Pancreas (tissue), 10 donors: ENCODE measurements at regions not wholly inside any gene's neighbourhood (a gene's known extent, or its start where the extent isn't known, plus 50 kb on each side); places are given as distances from the start of the nearest gene placed in this dataset.
A peak's percentile ranks its signal among the peaks of the same experiment; 100 is the strongest.

Experiments
- ATAC-seq, 4 donors: fragments of 200-7000 bp; cut with Tn5 transposase; one replicate each; pipeline versions ENCODE4 v1.8.0 to v1.9.1; 2020; ENCODE audit warnings: mild to moderate bottlenecking in 4 of 4, moderate library complexity in 4 of 4
- DNase-seq, 6 donors: peaks; one replicate each; pipeline ENCODE4 v3.0.0-alpha.2; 2020
- FAIRE-seq: peaks from 2 replicates; lab custom pipeline; 2012; peaks lifted over from hg19 to GRCh38; lab: Jason Lieb, UNC
- H3K27ac ChIP-seq, 4 donors: fragments of 200-600 bp; sonication (generic); 1 replicate in 3 of 4; 2 replicates in 1 of 4; pipeline versions ENCODE4 v1.5.0 to v1.8.0; 2020
- H3K27me3 ChIP-seq, 4 donors: fragments of 200-600 bp; one replicate each; pipeline ENCODE4 v1.8.0; 2021
- H3K36me3 ChIP-seq, 3 donors: fragments of 200-600 bp; sonication (generic) in 1 of 3; one replicate each; pipeline versions ENCODE4 v1.5.0 to v1.8.0; 2020 to 2021
- H3K4me1 ChIP-seq, 3 donors: fragments of 200-600 bp; one replicate each; pipeline ENCODE4 v1.8.0; 2021
- H3K4me3 ChIP-seq, 4 donors: fragments of 200-600 bp; sonication (generic) in 2 of 4; one replicate each; pipeline versions ENCODE4 v1.5.0 to v1.8.0; 2020 to 2021
- H3K9me3 ChIP-seq, 4 donors: fragments of 200-600 bp; one replicate each; pipeline ENCODE4 v1.8.0; 2021
- CTCF ChIP-seq, 4 donors: fragments of 200-600 bp; sonication (generic) in 3 of 4; IDR thresholded peaks; one replicate each; pipeline versions ENCODE4 v1.5.0 to v1.8.0; 2021; ENCODE audit warnings: antibody characterized with exemption in 4 of 4
- WGBS, 2 donors: extraction: QIAGEN DNeasy Blood & Tissue Kit; methylation state at CpG; one replicate each; pipeline ENCODE4 v1.1.7; 2013; 5-methylcytosine and 5-hydroxymethylcytosine counted together
- intact Hi-C, 3 donors: fragments of 100-400 bp; cut with DNase I; formaldehyde crosslinking; loops; one replicate each; pipeline versions ENCODE4 v1.11.1 to v1.14.2; 2022
- donor health status: healthy with polysubstance abuse.
- donor health status: DM: no; HTN: no; CAD: no; lungs with moderate emphysema.
- donor health status: DM: no; HTN: no; CAD: no.
- donor health status: control.
- donor health status: control.
- donor health status: Bipolar disorder and iron deficiency.
- donor health status: DM: yes; HTN: yes; CAD: no.
- donor health status: DM: no; HTN: no; CAD: no.
- donor health status: DM: no; HTN: no; CAD: no.
- donor health status: DM: yes; HTN: yes; CAD: no.

GRCh38 chr12:98227162-98227561 is 288.2 kb upstream of the TMPO start:
- TF ChIP-seq CTCF (IDR thresholded peaks at IDR 0.05), result no peak
- 69 to 76% methylated on average over 6 of the region's 6 CpGs for WGBS, 2 donors
- no peak for ATAC-seq
- no peak overlapping the region for H3K27ac ChIP-seq
- no peaks in the 10 kb centered on the region for H3K36me3 ChIP-seq
- no peak for FAIRE-seq
- no peaks in the 10 kb centered on the region for H3K4me1 ChIP-seq
- no peaks in the 10 kb centered on the region for H3K9me3 ChIP-seq
- no peaks in the 10 kb centered on the region for H3K27me3 ChIP-seq
- DNase-seq, result no peak
- H3K4me3 ChIP-seq, result no peak overlapping the region
- intact Hi-C loops, result no loop called here

GRCh38 chr12:98228683-98229539 is 286.5 kb upstream of the TMPO start:
- DNase-seq (no peak), ATAC-seq (peak in 2 of 4 donors; percentile 39 to 44), FAIRE-seq (no peak)
- Histone ChIP-seq H3K9me3 (no peaks in the 10 kb centered on the region), H3K27ac (peak overlapping the region in 1 of 4 donors; percentile 33), H3K4me3 (no peak overlapping the region), H3K27me3 (no peaks in the 10 kb centered on the region), H3K4me1 (no peaks in the 10 kb centered on the region), H3K36me3 (no peaks in the 10 kb centered on the region)
- 24 to 27% methylated on average over 8 of the region's 8 CpGs for WGBS, 2 donors
- intact Hi-C loops, result no loop called here
- TF ChIP-seq CTCF (IDR thresholded peaks at IDR 0.05), result no peak

- Histone ChIP-seq H3K4me1 (no peaks in the 10 kb centered on the region), H3K27ac (no peak overlapping the region), H3K9me3 (no peaks in the 10 kb centered on the region), H3K36me3 (no peaks in the 10 kb centered on the region), H3K4me3 (no peak overlapping the region), H3K27me3 (no peaks in the 10 kb centered on the region)
- TF ChIP-seq CTCF (IDR thresholded peaks at IDR 0.05), result no peak
- no peak for FAIRE-seq
- WGBS, 2 donors, result 60 to 71% methylated on average over 2 of the region's 2 CpGs
- DNase-seq, result no peak
- no peak for ATAC-seq
- intact Hi-C loops, result no loop called here
Observed at GRCh38 chr12:98229540-98229924, 285.9 kb upstream of the TMPO start.

- Histone ChIP-seq H3K27ac (peak overlapping the region in 1 of 4 donors; percentile 4), H3K4me3 (no peak overlapping the region), H3K4me1 (peaks cover 0 to 4% (median 0%) of the 10 kb centered on the region in 3 donors), H3K27me3 (no peaks in the 10 kb centered on the region), H3K9me3 (no peaks in the 10 kb centered on the region), H3K36me3 (no peaks in the 10 kb centered on the region)
- intact Hi-C loops, result no loop called here
- DNase-seq, result no peak
- no peak for FAIRE-seq
- TF ChIP-seq CTCF (IDR thresholded peaks at IDR 0.05), result no peak
- ATAC-seq, result peak; percentile 13 to 76 (median 36)
- 29 to 30% methylated on average over 3 of the region's 3 CpGs for WGBS, 2 donors
Observed at GRCh38 chr12:98232753-98233390, 282.5 kb upstream of the TMPO start.

DNA sequence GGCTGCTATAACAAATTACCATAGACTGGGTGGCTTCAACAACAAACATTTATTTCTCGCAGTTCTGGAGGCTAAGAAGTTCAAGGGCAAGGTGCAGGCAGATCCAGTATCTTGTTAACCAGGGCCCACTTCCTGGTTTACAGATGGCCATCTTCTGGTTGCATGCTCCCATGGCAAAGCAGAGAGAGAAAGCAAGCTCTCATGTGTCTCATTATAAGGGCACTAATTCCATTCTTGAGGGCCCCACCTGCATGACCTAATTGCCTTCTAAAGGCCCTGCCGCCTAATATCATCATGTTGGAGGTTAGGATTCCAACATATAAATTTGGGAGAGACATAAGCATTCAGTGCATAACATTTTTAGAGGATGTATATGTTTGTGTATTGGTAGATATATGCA is 280.1 kb upstream of the TMPO start:
- WGBS, 2 donors, result 82 to 96% methylated on average over 2 of the region's 2 CpGs
- peaks cover 0 to 4% (median 0%) of the 10 kb centered on the region in 3 donors for H3K4me1 ChIP-seq
- ATAC-seq, result no peak
- intact Hi-C loops, result no loop called here
- DNase-seq, result no peak
- TF ChIP-seq CTCF (IDR thresholded peaks at IDR 0.05), result no peak
- H3K27me3 ChIP-seq, result no peaks in the 10 kb centered on the region
- H3K4me3 ChIP-seq, result no peak overlapping the region
- FAIRE-seq, result no peak
- H3K27ac ChIP-seq, result no peak overlapping the region
- H3K36me3 ChIP-seq, result no peaks in the 10 kb centered on the region
- no peaks in the 10 kb centered on the region for H3K9me3 ChIP-seq
